Caco-2 (cell line): ENCODE measurements at regions not wholly inside any gene's neighbourhood (a gene's known extent, or its start where the extent isn't known, plus 50 kb on each side); places are given as distances from the start of the nearest gene placed in this dataset.

Source experiments
- BruUV-seq: library from RNA; stranded (reverse); fragments of 400-500 nt; replicated peaks from 2 replicates; lab custom pipeline; 2021; lab: Mats Ljungman, UMichigan
- CTCF ChIA-PET: fragments of 300-600 bp; sonication (Branson Sonifier 250); formaldehyde crosslinking; loops from one replicate; lab custom pipeline; 2022; ENCODE audit warnings: antibody characterized with exemption; lab: Charles Lee
- POLR2A ChIA-PET: fragments of 300-600 bp; sonication (Branson Sonifier 250); formaldehyde crosslinking; loops from one replicate; lab custom pipeline; 2022; ENCODE audit warnings: antibody characterized with exemption; lab: Charles Lee
- DNase-seq, 2 experiments: peaks; one replicate each; pipeline versions ENCODE4 v3.0.0 to v3.0.0-alpha.2; 2020 to 2022
- H3K27me3 ChIP-seq: replicated peaks from 2 replicates; pipeline ENCODE4 v1.6.0; 2011; ENCODE audit warnings: low read length; ENCODE audit not compliant: control insufficient read depth, insufficient read depth
- H3K36me3 ChIP-seq: 2 replicates; pipeline ENCODE4 v1.5.1; 2011; ENCODE audit warnings: low read length; ENCODE audit not compliant: control insufficient read depth, insufficient read depth
- H3K4me1 ChIP-seq: fragments of 250-450 bp; sonication (Bioruptor Pico); 2 replicates; pipeline ENCODE4 v1.5.1; 2020; ENCODE audit warnings: mild to moderate bottlenecking
- H3K4me3 ChIP-seq: 2 replicates; pipeline ENCODE4 v1.5.1; 2011; ENCODE audit warnings: low read depth, mild to moderate bottlenecking, control low read depth, low read length
- H3K9me3 ChIP-seq: fragments of 250-450 bp; sonication (Bioruptor Pico); 2 replicates; pipeline ENCODE4 v1.5.1; 2020; ENCODE audit warnings: mild to moderate bottlenecking, moderate library complexity
- H3K27ac Mint-ChIP-seq: one replicate; pipeline ENCODE4 v1.8.0; 2022; ENCODE audit warnings: mixed read lengths; ENCODE audit not compliant: unreplicated experiment
- H3K27me3 Mint-ChIP-seq: one replicate; pipeline ENCODE4 v1.8.0; 2022; ENCODE audit warnings: mixed read lengths; ENCODE audit not compliant: insufficient read depth, unreplicated experiment
- H3K36me3 Mint-ChIP-seq: one replicate; pipeline ENCODE4 v1.8.0; 2022; ENCODE audit warnings: mild to moderate bottlenecking, mixed read lengths; ENCODE audit not compliant: insufficient read depth, unreplicated experiment
- H3K4me1 Mint-ChIP-seq: one replicate; pipeline ENCODE4 v1.8.0; 2022; ENCODE audit warnings: low read depth, mixed read lengths; ENCODE audit not compliant: unreplicated experiment
- H3K4me3 Mint-ChIP-seq: one replicate; pipeline ENCODE4 v1.8.0; 2022; ENCODE audit warnings: mild to moderate bottlenecking, moderate library complexity, mixed read lengths; ENCODE audit not compliant: unreplicated experiment
- H3K9me3 Mint-ChIP-seq: one replicate; pipeline ENCODE4 v1.8.0; 2022; ENCODE audit warnings: mixed read lengths; ENCODE audit not compliant: unreplicated experiment
- CTCF ChIP-seq, 2 experiments: fragments of 200-600 bp in 1 of 2; IDR thresholded peaks; 1 replicate in 1 of 2; 2 replicates in 1 of 2; pipeline versions ENCODE4 v1.5.1 to v1.8.0; 2011 to 2022; ENCODE audit warnings: antibody characterized with exemption in 1 of 2, control low read depth in 1 of 2, inconsistent platforms in 1 of 2, low read depth in 1 of 2, low read length in 1 of 2, mild to moderate bottlenecking in 1 of 2, moderate library complexity in 1 of 2; ENCODE audit not compliant: insufficient read depth in 1 of 2, severe bottlenecking in 1 of 2, unreplicated experiment in 1 of 2
- intact Hi-C: fragments of 100-400 bp; cut with micrococcal nuclease; formaldehyde crosslinking; loops from one replicate; pipeline ENCODE4 v1.10.0; 2022; ENCODE audit not compliant: unreplicated experiment

DNA sequence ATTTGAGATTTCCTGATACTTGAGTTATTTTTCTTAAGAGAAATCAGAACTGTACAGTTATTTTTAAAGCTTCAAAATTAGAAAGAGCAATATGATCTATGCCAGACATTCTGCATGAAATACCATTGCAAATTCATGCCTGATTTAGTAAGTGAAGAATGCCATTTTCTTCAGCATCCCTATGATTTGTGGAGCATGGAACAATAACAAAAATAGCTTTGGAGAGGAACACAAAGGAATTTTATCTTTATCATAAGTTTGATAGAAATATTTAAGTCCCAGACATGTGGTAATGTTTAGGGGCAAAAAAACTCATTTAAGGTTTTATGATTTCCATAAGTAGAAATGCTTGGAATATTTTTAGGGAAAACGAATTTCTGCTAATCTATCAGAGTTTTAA, 1863.4 kb downstream of the EFNA5 start:
- H3K27me3 Mint-ChIP-seq, result no peaks in the 10 kb centered on the region
- H3K9me3 ChIP-seq, result peaks cover 9% of the 10 kb centered on the region
- POLR2A ChIA-PET, result no interaction called here
- intact Hi-C loops, result no loop called here
- H3K4me3 ChIP-seq, result no peak overlapping the region
- no peak overlapping the region for H3K4me3 Mint-ChIP-seq
- no peaks in the 10 kb centered on the region for H3K36me3 ChIP-seq
- no TSS peak for BruUV-seq
- peaks cover 6% of the 10 kb centered on the region for H3K4me1 Mint-ChIP-seq
- DNase-seq, result no peak
- H3K4me1 ChIP-seq, result 0 out of 2 replicates have a peak, but pooled peaks cover 3% of the 10 kb centered on the region
- CTCF ChIA-PET, result no interaction called here
- no peaks in the 10 kb centered on the region for H3K27me3 ChIP-seq
- peaks cover 15% of the 10 kb centered on the region for H3K36me3 Mint-ChIP-seq
- no peak for TF ChIP-seq CTCF (IDR thresholded peaks at IDR 0.05; ENCODE audit: insufficient read depth in 1 of 2, low read depth in 1 of 2, low read length in 1 of 2, severe bottlenecking in 1 of 2, unreplicated experiment in 1 of 2)
- H3K27ac Mint-ChIP-seq, result no peak overlapping the region
- H3K9me3 Mint-ChIP-seq, result peaks cover 19% of the 10 kb centered on the region

- Mint-ChIP-seq H3K36me3 (peaks cover 20% of the 10 kb centered on the region), H3K27me3 (no peaks in the 10 kb centered on the region), H3K9me3 (peaks cover 26% of the 10 kb centered on the region), H3K27ac (no peak overlapping the region), H3K4me1 (peaks cover 6% of the 10 kb centered on the region), H3K4me3 (no peak overlapping the region)
- ChIA-PET CTCF (no interaction called here), POLR2A (no interaction called here)
- Histone ChIP-seq H3K36me3 (no peaks in the 10 kb centered on the region), H3K4me3 (no peak overlapping the region), H3K27me3 (no peaks in the 10 kb centered on the region), H3K9me3 (peaks cover 9% of the 10 kb centered on the region), H3K4me1 (0 out of 2 replicates have a peak, but pooled peaks cover 3% of the 10 kb centered on the region)
- no peak for DNase-seq
- intact Hi-C loops, result no loop called here
- BruUV-seq, result no TSS peak
- no peak for TF ChIP-seq CTCF (IDR thresholded peaks at IDR 0.05; ENCODE audit: insufficient read depth in 1 of 2, low read depth in 1 of 2, low read length in 1 of 2, severe bottlenecking in 1 of 2, unreplicated experiment in 1 of 2)
These were observed 1864.1 kb downstream of the EFNA5 start for GRCh38 chr5:105806596-105806995.

GRCh38 chr5:105803431-105803830, 1867.3 kb downstream of the EFNA5 start:
- H3K36me3 ChIP-seq, result no peaks in the 10 kb centered on the region
- peaks cover 6% of the 10 kb centered on the region for H3K4me1 Mint-ChIP-seq
- H3K4me1 ChIP-seq, result 0 out of 2 replicates have a peak, but pooled peaks cover 3% of the 10 kb centered on the region
- H3K4me3 Mint-ChIP-seq, result no peak overlapping the region
- intact Hi-C loops, result no loop called here
- H3K9me3 ChIP-seq, result peaks cover 9% of the 10 kb centered on the region
- POLR2A ChIA-PET, result no interaction called here
- peaks cover 28% of the 10 kb centered on the region for H3K9me3 Mint-ChIP-seq
- peaks cover 21% of the 10 kb centered on the region for H3K36me3 Mint-ChIP-seq
- H3K27me3 Mint-ChIP-seq, result no peaks in the 10 kb centered on the region
- CTCF ChIA-PET, result no interaction called here
- BruUV-seq, result no TSS peak
- no peaks in the 10 kb centered on the region for H3K27me3 ChIP-seq
- peak; percentile 5 to 36 for DNase-seq
- peak overlapping the region; percentile 58 for H3K27ac Mint-ChIP-seq
- TF ChIP-seq CTCF (IDR thresholded peaks at IDR 0.05; ENCODE audit: insufficient read depth in 1 of 2, low read depth in 1 of 2, low read length in 1 of 2, severe bottlenecking in 1 of 2, unreplicated experiment in 1 of 2), result no peak
- no peak overlapping the region for H3K4me3 ChIP-seq
